ENCODE measurements at regions not wholly inside any gene's neighbourhood (a gene's known extent, or its start where the extent isn't known, plus 50 kb on each side); places are given as distances from the start of the nearest gene placed in this dataset.

- no peaks in the 10 kb centered on the region for H3K4me1 ChIP-seq
- TF ChIP-seq POLR2A (IDR thresholded peaks at IDR 0.05) (no peak), CTCF (IDR thresholded peaks at IDR 0.05) (no peak)
- intact Hi-C loops (cut with DNase I): no loop called here
- no peaks in the 10 kb centered on the region for H3K27me3 ChIP-seq
- no peak overlapping the region for H3K27ac ChIP-seq
- DNase-seq: no peak
- 37 to 47% methylated on average over 2 of the region's 2 CpGs for WGBS, 2 donors
- no peaks in the 10 kb centered on the region for H3K9me3 ChIP-seq
- H3K36me3 ChIP-seq: no peaks in the 10 kb centered on the region
- H3K4me3 ChIP-seq: no peak overlapping the region
These were observed 355.3 kb upstream of the TRPC7 start for GRCh38 chr5:136720674-136721073.

GRCh38 chr5:136717917-136718316, 352.6 kb upstream of the TRPC7 start:
- intact Hi-C loops (cut with DNase I): no loop called here
- H3K27me3 ChIP-seq: no peaks in the 10 kb centered on the region
- TF ChIP-seq POLR2A (IDR thresholded peaks at IDR 0.05) (no peak), CTCF (IDR thresholded peaks at IDR 0.05) (no peak)
- no peak overlapping the region for H3K27ac ChIP-seq
- H3K4me1 ChIP-seq: no peaks in the 10 kb centered on the region
- no peaks in the 10 kb centered on the region for H3K36me3 ChIP-seq
- H3K9me3 ChIP-seq: no peaks in the 10 kb centered on the region
- H3K4me3 ChIP-seq: no peak overlapping the region
- no peak for DNase-seq

GRCh38 chr5:136714286-136714685, 348.9 kb upstream of the TRPC7 start:
- Histone ChIP-seq H3K4me3 (no peak overlapping the region), H3K27ac (no peak overlapping the region), H3K9me3 (no peaks in the 10 kb centered on the region), H3K36me3 (no peaks in the 10 kb centered on the region), H3K4me1 (no peaks in the 10 kb centered on the region), H3K27me3 (no peaks in the 10 kb centered on the region)
- TF ChIP-seq POLR2A (IDR thresholded peaks at IDR 0.05) (no peak), CTCF (IDR thresholded peaks at IDR 0.05) (no peak)
- WGBS, 2 donors: 93 to 100% methylated on average over 1 of the region's 1 CpG
- no peak for DNase-seq
- intact Hi-C loops (cut with DNase I): no loop called here

GRCh38 chr5:136712628-136713027, 347.3 kb upstream of the TRPC7 start:
- Histone ChIP-seq H3K36me3 (no peaks in the 10 kb centered on the region), H3K4me1 (no peaks in the 10 kb centered on the region), H3K27ac (no peak overlapping the region), H3K27me3 (no peaks in the 10 kb centered on the region), H3K9me3 (no peaks in the 10 kb centered on the region), H3K4me3 (no peak overlapping the region)
- DNase-seq: no peak
- TF ChIP-seq POLR2A (IDR thresholded peaks at IDR 0.05): no peak
- no peak for TF ChIP-seq CTCF (IDR thresholded peaks at IDR 0.05)
- intact Hi-C loops (cut with DNase I): no loop called here

- no peak for DNase-seq
- no peaks in the 10 kb centered on the region for H3K27me3 ChIP-seq
- whole genome bisulfite sequencing, 2 donors: 44 to 46% methylated on average over 3 of the region's 3 CpGs
- no peaks in the 10 kb centered on the region for H3K4me1 ChIP-seq
- H3K36me3 ChIP-seq: no peaks in the 10 kb centered on the region
- H3K27ac ChIP-seq: no peak overlapping the region
- H3K9me3 ChIP-seq: no peaks in the 10 kb centered on the region
- TF ChIP-seq CTCF (IDR thresholded peaks at IDR 0.05): no peak
- TF ChIP-seq POLR2A (IDR thresholded peaks at IDR 0.05): no peak
- no peak overlapping the region for H3K4me3 ChIP-seq
- intact Hi-C loops (cut with DNase I): no loop called here
These were observed 345.5 kb upstream of the TRPC7 start for GRCh38 chr5:136710834-136711233.
